Mucosa of rectum (tissue), 2 donors: ENCODE measurements at regions not wholly inside any gene's neighbourhood (a gene's known extent, or its start where the extent isn't known, plus 50 kb on each side); places are given as distances from the start of the nearest gene placed in this dataset.

Source experiments
- H3K27ac ChIP-seq, 2 donors: one replicate each; pipeline ENCODE4 v1.7.0; 2013; ENCODE audit warnings: inconsistent platforms in 2 of 2, low read depth in 2 of 2, low read length in 2 of 2
- H3K27me3 ChIP-seq, 2 donors: one replicate each; pipeline ENCODE4 v1.7.0; 2013; ENCODE audit warnings: low read length in 2 of 2; ENCODE audit not compliant: control insufficient read depth in 2 of 2, insufficient read depth in 2 of 2
- H3K36me3 ChIP-seq, 2 donors: one replicate each; pipeline ENCODE4 v1.7.0; 2013; ENCODE audit warnings: low read length in 2 of 2; ENCODE audit not compliant: control insufficient read depth in 2 of 2, insufficient read depth in 2 of 2
- H3K4me1 ChIP-seq, 2 donors: one replicate each; pipeline ENCODE4 v1.7.0; 2013; ENCODE audit warnings: low read length in 2 of 2, mild to moderate bottlenecking in 1 of 2; ENCODE audit not compliant: control insufficient read depth in 2 of 2, insufficient read depth in 2 of 2
- H3K4me3 ChIP-seq, 2 donors: one replicate each; pipeline ENCODE4 v1.7.0; 2013; ENCODE audit warnings: low read length in 2 of 2
- H3K9ac ChIP-seq, 2 donors: one replicate each; pipeline ENCODE4 v1.7.0; 2013; ENCODE audit warnings: low read length in 2 of 2, low read depth in 1 of 2, mild to moderate bottlenecking in 1 of 2
- H3K9me3 ChIP-seq, 2 donors: one replicate each; pipeline ENCODE4 v1.7.0; 2013; ENCODE audit warnings: low read length in 2 of 2; ENCODE audit not compliant: control insufficient read depth in 2 of 2
- donor health status: healthy.
- donor health status: Normal muscosa, but diverticular disease.

GRCh38 chr6:6920114-6920986 lies 187.4 kb upstream of the RREB1 start:
- Histone ChIP-seq H3K36me3 (no peaks in the 10 kb centered on the region), H3K9me3 (no peaks in the 10 kb centered on the region), H3K27ac (no peak overlapping the region), H3K4me3 (no peak overlapping the region), H3K4me1 (peaks cover 0 to 8% of the 10 kb centered on the region in 2 donors), H3K9ac (no peak overlapping the region), H3K27me3 (no peaks in the 10 kb centered on the region)

- no peak overlapping the region for H3K4me3 ChIP-seq
- H3K9ac ChIP-seq: no peak overlapping the region
- H3K36me3 ChIP-seq: no peaks in the 10 kb centered on the region
- H3K4me1 ChIP-seq: peaks cover 0 to 5% of the 10 kb centered on the region in 2 donors
- no peak overlapping the region for H3K27ac ChIP-seq
- H3K9me3 ChIP-seq: no peaks in the 10 kb centered on the region
- H3K27me3 ChIP-seq: no peaks in the 10 kb centered on the region
Measured at GRCh38 chr6:6920987-6921313, 186.8 kb upstream of the RREB1 start.

DNA sequence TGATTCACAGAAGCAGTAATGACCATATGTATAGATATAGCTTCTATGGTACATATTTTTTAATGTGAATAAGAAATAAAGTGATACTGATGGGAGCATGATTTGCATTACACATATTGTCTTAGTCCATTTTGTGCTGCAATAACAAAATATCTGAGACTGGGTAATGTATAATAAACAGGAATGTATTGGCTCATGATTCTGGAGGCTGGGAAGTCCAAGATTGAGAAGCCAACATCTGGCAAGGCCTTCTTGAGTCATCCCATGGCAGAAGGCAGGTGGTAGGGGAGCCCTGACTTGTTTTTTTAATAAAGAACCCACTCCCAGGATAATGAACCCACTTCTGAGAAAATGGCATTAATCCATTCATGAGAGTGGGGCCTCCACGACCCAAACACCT lies 185.6 kb upstream of the RREB1 start:
- Histone ChIP-seq H3K27me3 (no peaks in the 10 kb centered on the region), H3K4me1 (no peaks in the 10 kb centered on the region), H3K36me3 (no peaks in the 10 kb centered on the region), H3K9ac (no peak overlapping the region), H3K4me3 (no peak overlapping the region), H3K9me3 (no peaks in the 10 kb centered on the region), H3K27ac (no peak overlapping the region)

DNA sequence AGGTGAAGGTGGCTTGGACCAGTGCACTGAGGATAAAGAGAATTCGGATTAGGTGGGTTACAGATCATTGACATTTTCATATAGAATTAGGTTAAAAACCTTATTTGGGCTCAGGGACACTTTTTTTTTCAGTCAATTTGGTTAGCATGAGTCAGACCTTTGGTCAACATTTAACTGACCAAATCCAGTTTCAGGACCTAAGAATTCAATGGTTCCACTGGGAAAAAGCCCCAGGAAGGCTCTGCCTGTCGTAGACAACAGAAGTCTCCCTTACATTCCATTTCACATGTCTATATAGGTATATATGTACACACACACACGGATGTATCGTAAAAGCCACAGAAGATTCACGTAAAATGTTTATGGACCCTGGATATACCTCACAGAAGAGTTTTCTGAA lies 184.2 kb upstream of the RREB1 start:
- Histone ChIP-seq H3K4me1 (no peaks in the 10 kb centered on the region), H3K36me3 (no peaks in the 10 kb centered on the region), H3K9ac (no peak overlapping the region), H3K4me3 (no peak overlapping the region), H3K9me3 (no peaks in the 10 kb centered on the region), H3K27ac (no peak overlapping the region), H3K27me3 (no peaks in the 10 kb centered on the region)

DNA sequence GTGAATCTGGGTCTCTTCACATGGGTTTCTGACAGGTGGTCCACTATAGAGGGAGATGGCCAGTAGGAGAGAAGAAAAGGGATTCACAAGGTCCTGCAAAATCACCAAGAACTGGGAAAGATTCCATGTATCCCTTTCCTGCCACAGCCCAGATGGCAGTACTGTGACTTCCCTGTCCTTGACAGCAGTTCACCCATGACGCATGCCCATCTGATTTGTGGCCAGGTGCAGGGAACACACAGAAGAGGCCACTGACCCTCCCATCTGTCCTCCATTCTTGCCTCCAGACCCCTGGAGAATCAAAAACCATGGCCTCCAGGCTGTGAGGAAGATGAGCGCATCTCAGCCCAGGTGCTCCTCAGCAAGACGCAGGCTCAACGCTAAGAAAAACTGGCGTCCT lies 183.1 kb upstream of the RREB1 start:
- Histone ChIP-seq H3K4me3 (no peak overlapping the region), H3K9ac (no peak overlapping the region), H3K9me3 (no peaks in the 10 kb centered on the region), H3K27me3 (no peaks in the 10 kb centered on the region), H3K27ac (no peak overlapping the region), H3K36me3 (no peaks in the 10 kb centered on the region), H3K4me1 (no peaks in the 10 kb centered on the region)

DNA sequence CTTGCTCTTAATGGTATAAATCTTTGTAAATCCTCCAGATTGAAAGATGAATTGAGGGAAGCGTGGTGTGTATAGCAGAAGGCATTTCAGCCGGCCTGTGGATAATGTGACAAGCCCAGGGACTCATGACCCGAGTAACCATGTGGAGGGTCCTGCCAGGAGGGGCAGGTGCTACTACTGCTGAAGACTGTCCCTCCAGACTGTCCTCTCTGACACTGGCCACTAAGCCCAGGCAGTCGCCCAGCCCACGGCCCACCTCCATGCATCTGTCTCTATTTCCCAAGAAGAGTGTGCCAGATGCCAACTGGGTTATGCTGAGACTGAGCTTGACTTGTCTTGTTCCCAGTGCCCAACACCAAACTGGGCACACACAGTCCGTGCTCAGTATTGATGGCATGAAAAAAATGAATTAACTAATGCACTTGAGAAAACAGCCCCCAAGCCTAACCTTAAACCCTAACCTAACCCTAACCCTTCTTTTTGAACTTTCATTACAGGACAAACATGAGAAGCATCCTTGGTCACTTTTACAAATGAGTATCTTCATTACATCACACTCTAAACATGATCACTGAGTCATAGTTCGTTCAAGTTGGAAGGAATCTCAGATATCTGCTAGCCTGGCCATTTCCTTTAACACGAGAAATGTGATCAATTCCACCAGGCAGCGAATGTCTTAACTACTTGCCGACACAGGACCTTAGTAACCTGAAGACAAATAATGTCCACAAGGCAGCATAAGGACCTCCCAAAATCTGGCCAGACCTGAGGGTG lies 182.2 kb upstream of the RREB1 start:
- Histone ChIP-seq H3K27me3 (no peaks in the 10 kb centered on the region), H3K4me1 (no peaks in the 10 kb centered on the region), H3K36me3 (no peaks in the 10 kb centered on the region), H3K9ac (no peak overlapping the region), H3K27ac (no peak overlapping the region), H3K4me3 (no peak overlapping the region), H3K9me3 (no peaks in the 10 kb centered on the region)

- no peak overlapping the region for H3K27ac ChIP-seq
- no peak overlapping the region for H3K9ac ChIP-seq
- H3K4me1 ChIP-seq: no peaks in the 10 kb centered on the region
- no peaks in the 10 kb centered on the region for H3K27me3 ChIP-seq
- H3K36me3 ChIP-seq: no peaks in the 10 kb centered on the region
- no peak overlapping the region for H3K4me3 ChIP-seq
- H3K9me3 ChIP-seq: no peaks in the 10 kb centered on the region
Measured at GRCh38 chr6:6926856-6927255, 180.9 kb upstream of the RREB1 start.

- Histone ChIP-seq H3K27me3 (no peaks in the 10 kb centered on the region), H3K9me3 (no peaks in the 10 kb centered on the region), H3K4me1 (no peaks in the 10 kb centered on the region), H3K4me3 (peak overlapping the region in 1 of 2 donors; percentile 7), H3K9ac (no peak overlapping the region), H3K27ac (no peak overlapping the region), H3K36me3 (no peaks in the 10 kb centered on the region)
Measured at GRCh38 chr6:6927521-6928361, 180.0 kb upstream of the RREB1 start.

- Histone ChIP-seq H3K4me1 (no peaks in the 10 kb centered on the region), H3K36me3 (no peaks in the 10 kb centered on the region), H3K4me3 (no peak overlapping the region), H3K27me3 (no peaks in the 10 kb centered on the region), H3K9me3 (no peaks in the 10 kb centered on the region), H3K27ac (no peak overlapping the region), H3K9ac (no peak overlapping the region)
Measured at GRCh38 chr6:6930223-6930880, 177.4 kb upstream of the RREB1 start.
